Activated B cell treated with CpG ODN at 0.5 μM for 24 hours (primary cell): ENCODE measurements at regions not wholly inside any gene's neighbourhood (a gene's known extent, or its start where the extent isn't known, plus 50 kb on each side); places are given as distances from the start of the nearest gene placed in this dataset.

ENCODE experiments used
- ATAC-seq: fragments of 200-7000 bp; cut with Tn5 transposase; one replicate; pipeline ENCODE4 v1.10.0; 2021; ENCODE audit warnings: low read depth, mild to moderate bottlenecking, moderate library complexity
- CTCF ChIA-PET: fragments of 350-600 bp; sonication (Branson Sonifier 250); formaldehyde crosslinking; loops from one replicate; lab custom pipeline; 2021; ENCODE audit warnings: antibody characterized with exemption; lab: Charles Lee
- POLR2A ChIA-PET: fragments of 350-600 bp; sonication (Branson Sonifier 250); formaldehyde crosslinking; loops from one replicate; lab custom pipeline; 2021; ENCODE audit warnings: antibody characterized with exemption; lab: Charles Lee
- DNase-seq: peaks from one replicate; pipeline ENCODE4 v3.0.0; 2022
- H3K27ac Mint-ChIP-seq: one replicate; pipeline ENCODE4 v1.8.0; 2020; ENCODE audit warnings: mixed read lengths
- H3K27me3 Mint-ChIP-seq: one replicate; pipeline ENCODE4 v1.8.0; 2021; ENCODE audit warnings: mixed read lengths
- H3K36me3 Mint-ChIP-seq: one replicate; pipeline ENCODE4 v1.8.0; 2021; ENCODE audit warnings: low read depth, mixed read lengths
- H3K4me1 Mint-ChIP-seq: one replicate; pipeline ENCODE4 v1.8.0; 2021; ENCODE audit warnings: mixed read lengths
- H3K4me3 Mint-ChIP-seq: one replicate; pipeline ENCODE4 v1.8.0; 2020; ENCODE audit warnings: mild to moderate bottlenecking, mixed read lengths
- H3K9me3 Mint-ChIP-seq: one replicate; pipeline ENCODE4 v1.8.0; 2020; ENCODE audit warnings: mixed read lengths
- intact Hi-C: fragments of 100-400 bp; cut with micrococcal nuclease; formaldehyde crosslinking; loops from one replicate; pipeline ENCODE4 v1.15.1; 2024
- TF ChIP-seq, protein P1 (sequence below): fragments of 200-600 bp; IDR thresholded peaks from one replicate; pipeline ENCODE4 v1.8.0; 2022; ENCODE audit warnings: antibody characterized with exemption, mild to moderate bottlenecking

DNA sequence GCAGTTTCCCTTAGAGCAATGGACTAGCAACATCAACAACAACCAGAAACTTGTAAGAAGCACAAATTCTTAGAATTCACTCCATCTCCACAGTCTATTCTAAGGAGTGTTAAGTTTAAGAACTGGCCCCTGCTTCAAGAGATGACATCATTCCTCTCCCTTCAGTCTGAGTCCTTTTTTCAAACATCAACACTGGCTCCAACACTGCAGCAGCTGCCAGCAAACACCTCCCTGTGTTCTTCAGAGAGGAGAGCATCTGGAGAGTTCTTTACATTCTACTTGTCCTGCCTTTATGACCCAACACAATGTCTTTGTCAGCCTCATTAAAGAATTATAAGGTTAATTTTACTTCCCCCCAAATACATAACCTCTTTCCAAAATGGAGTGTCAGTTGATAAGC, 122.3 kb downstream of the HNMT start:
- H3K27me3 Mint-ChIP-seq, result no peaks in the 10 kb centered on the region
- no peak overlapping the region for H3K27ac Mint-ChIP-seq
- H3K4me1 Mint-ChIP-seq, result no peaks in the 10 kb centered on the region
- TF ChIP-seq, protein P1, sequence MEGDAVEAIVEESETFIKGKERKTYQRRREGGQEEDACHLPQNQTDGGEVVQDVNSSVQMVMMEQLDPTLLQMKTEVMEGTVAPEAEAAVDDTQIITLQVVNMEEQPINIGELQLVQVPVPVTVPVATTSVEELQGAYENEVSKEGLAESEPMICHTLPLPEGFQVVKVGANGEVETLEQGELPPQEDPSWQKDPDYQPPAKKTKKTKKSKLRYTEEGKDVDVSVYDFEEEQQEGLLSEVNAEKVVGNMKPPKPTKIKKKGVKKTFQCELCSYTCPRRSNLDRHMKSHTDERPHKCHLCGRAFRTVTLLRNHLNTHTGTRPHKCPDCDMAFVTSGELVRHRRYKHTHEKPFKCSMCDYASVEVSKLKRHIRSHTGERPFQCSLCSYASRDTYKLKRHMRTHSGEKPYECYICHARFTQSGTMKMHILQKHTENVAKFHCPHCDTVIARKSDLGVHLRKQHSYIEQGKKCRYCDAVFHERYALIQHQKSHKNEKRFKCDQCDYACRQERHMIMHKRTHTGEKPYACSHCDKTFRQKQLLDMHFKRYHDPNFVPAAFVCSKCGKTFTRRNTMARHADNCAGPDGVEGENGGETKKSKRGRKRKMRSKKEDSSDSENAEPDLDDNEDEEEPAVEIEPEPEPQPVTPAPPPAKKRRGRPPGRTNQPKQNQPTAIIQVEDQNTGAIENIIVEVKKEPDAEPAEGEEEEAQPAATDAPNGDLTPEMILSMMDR, result no peak
- H3K4me3 Mint-ChIP-seq, result no peak overlapping the region
- DNase-seq (no peak), ATAC-seq (no peak)
- ChIA-PET CTCF (no interaction called here), POLR2A (no interaction called here)
- intact Hi-C loops, result no loop called here
- no peaks in the 10 kb centered on the region for H3K36me3 Mint-ChIP-seq
- no peaks in the 10 kb centered on the region for H3K9me3 Mint-ChIP-seq

DNA sequence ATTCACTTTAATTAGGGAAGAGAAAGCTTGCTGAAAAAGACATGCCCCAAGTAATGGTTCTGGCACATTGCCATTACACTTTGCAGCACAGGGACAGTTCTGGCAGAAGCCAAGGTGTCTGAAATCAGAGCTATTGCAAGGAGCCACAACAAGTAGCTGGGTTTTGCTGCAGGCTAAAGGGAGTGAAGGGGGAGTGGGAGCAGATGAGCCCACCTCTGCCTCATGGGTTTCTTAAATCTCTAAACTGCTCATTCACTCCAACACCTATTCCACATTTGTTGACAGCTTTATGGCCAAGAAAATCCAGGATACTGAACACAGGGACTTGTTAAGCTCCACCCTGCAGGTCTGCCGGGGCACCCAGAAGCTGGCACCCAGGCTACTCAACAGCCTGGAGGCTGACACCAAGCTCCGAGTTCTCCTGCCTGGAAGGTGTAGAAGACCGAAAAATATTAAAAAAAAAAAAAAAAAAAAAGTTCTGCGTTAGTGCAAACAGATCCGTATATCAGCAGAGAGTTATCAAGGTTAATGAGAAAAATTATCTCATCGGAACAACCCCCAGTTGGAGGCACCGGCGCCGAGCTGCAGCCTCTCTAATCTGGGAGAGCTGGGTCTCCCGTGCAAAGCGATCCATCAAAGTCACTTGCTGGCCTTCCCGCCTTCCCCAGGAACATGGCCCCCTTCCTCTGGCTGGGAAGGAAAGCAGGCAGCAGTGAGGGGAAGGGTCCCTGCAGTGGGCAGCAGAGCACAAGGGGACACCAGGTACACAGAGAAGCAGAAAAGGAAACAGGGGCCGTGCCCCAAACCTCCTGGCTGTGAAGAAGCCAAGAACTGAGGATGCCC, 123.7 kb downstream of the HNMT start:
- intact Hi-C loops, result no loop called here

DNA sequence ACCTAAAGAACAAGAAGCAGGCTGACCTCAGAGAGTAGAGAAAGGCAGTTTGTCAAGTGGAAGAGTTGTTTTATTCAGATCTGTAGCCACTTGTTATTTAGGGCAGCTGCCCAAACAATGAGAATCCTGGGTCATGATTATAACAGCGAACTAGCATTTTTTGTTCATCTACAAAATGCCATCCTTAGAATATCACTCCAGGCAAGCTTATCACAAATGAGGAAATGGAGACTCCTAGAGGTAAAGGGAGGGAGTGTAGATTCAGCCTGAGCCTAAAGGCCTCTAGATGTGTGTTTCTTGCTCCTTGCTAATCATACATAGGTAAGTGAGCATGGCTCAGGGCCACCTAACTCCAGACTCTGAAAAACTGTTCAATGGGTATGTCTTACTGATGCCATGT, 126.1 kb downstream of the HNMT start:
- ChIA-PET CTCF (interaction anchor here (1.3 kb wide), 1 partner anchor 178 kb away, joined by 4 read pairs; no protein-coding TSS in a partner anchor), POLR2A (no interaction called here)
- H3K4me3 Mint-ChIP-seq, result no peak overlapping the region
- no peak for DNase-seq
- intact Hi-C loops, result loop anchor here (1.0 to 10.0 kb wide), 3 partner anchors 143 to 694 kb away; partner anchors contain the start of gene NXPH2
- no peaks in the 10 kb centered on the region for H3K9me3 Mint-ChIP-seq
- TF ChIP-seq, protein P1, result no peak
- ATAC-seq, result no peak
- no peaks in the 10 kb centered on the region for H3K27me3 Mint-ChIP-seq
- no peak overlapping the region for H3K27ac Mint-ChIP-seq
- H3K36me3 Mint-ChIP-seq, result no peaks in the 10 kb centered on the region
- no peaks in the 10 kb centered on the region for H3K4me1 Mint-ChIP-seq

More for the DNA sequence above, 123.7 kb downstream of the HNMT start:
- ATAC-seq (no peak), DNase-seq (no peak)
- Mint-ChIP-seq H3K27me3 (no peaks in the 10 kb centered on the region), H3K4me3 (no peak overlapping the region), H3K9me3 (no peaks in the 10 kb centered on the region), H3K36me3 (no peaks in the 10 kb centered on the region), H3K27ac (no peak overlapping the region), H3K4me1 (no peaks in the 10 kb centered on the region)
- TF ChIP-seq, protein P1, result no peak
- CTCF ChIA-PET, result no interaction called here
- POLR2A ChIA-PET, result no interaction called here

DNA sequence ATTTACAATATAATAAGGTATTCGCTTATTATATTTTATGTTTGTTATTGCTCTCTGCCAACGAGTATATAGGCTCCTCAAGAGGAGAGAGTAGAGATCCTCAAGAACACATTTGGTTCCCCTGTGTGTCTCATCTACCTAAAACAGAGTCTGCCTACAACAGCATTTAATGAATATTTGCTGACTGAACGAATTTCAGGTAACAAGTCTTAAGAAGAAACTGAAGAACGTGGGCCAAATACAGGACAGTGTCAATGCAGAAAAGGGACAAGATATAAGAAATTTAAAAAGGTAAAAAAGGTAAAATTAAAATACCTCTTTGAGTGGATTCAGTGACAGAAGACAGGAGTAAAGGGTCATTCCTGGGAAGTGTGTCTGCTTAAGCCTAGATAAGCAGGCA, 129.2 kb downstream of the HNMT start:
- H3K4me3 Mint-ChIP-seq, result no peak overlapping the region
- H3K9me3 Mint-ChIP-seq, result no peaks in the 10 kb centered on the region
- no peaks in the 10 kb centered on the region for H3K27me3 Mint-ChIP-seq
- CTCF ChIA-PET, result no interaction called here
- H3K27ac Mint-ChIP-seq, result no peak overlapping the region
- intact Hi-C loops, result loop anchor here (10.0 kb wide), 2 partner anchors 229 to 691 kb away; partner anchors contain the start of gene NXPH2
- ATAC-seq (no peak), DNase-seq (no peak)
- H3K4me1 Mint-ChIP-seq, result no peaks in the 10 kb centered on the region
- POLR2A ChIA-PET, result no interaction called here
- TF ChIP-seq, protein P1, result no peak
- no peaks in the 10 kb centered on the region for H3K36me3 Mint-ChIP-seq

DNA sequence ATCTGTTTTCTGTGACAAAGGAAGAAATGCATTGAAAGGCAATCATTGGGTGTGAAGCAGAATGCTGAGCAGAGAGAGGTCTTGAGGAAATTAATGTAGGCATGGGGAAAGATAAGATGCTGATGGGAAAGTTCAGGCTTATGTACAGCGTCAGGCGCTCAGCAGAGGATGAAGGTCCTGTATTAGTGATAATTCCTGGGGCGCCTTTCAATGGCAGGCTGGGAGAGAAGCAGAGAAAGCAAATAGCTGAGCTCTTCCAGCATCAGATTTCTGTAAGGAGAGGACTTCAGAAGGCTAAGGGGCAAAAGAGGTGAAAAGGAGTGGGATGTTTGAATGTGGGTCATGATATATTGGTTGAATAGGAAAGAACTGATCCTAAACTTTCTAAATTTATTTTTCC, 129.8 kb downstream of the HNMT start:
- H3K4me1 Mint-ChIP-seq, result no peaks in the 10 kb centered on the region
- H3K36me3 Mint-ChIP-seq, result no peaks in the 10 kb centered on the region
- TF ChIP-seq, protein P1, result no peak
- ChIA-PET POLR2A (no interaction called here), CTCF (no interaction called here)
- intact Hi-C loops, result loop anchor here (10.0 kb wide), 2 partner anchors 229 to 691 kb away; partner anchors contain the start of gene NXPH2
- no peak for DNase-seq
- H3K9me3 Mint-ChIP-seq, result no peaks in the 10 kb centered on the region
- H3K27me3 Mint-ChIP-seq, result no peaks in the 10 kb centered on the region
- H3K4me3 Mint-ChIP-seq, result no peak overlapping the region
- no peak overlapping the region for H3K27ac Mint-ChIP-seq
- no peak for ATAC-seq
